Psoas muscle (tissue), 7 donors: ENCODE measurements at regions not wholly inside any gene's neighbourhood (a gene's known extent, or its start where the extent isn't known, plus 50 kb on each side); places are given as distances from the start of the nearest gene placed in this dataset.

ENCODE experiments used
- ATAC-seq, 4 donors: fragments of 200-7000 bp; cut with Tn5 transposase; one replicate each; pipeline ENCODE4 v1.9.1; 2020; ENCODE audit warnings: moderate library complexity in 3 of 4, mild to moderate bottlenecking in 2 of 4
- DNase-seq, 2 donors: peaks; one replicate each; pipeline ENCODE4 v3.0.0-alpha.2; 2020
- H3K27ac ChIP-seq: fragments of 200-600 bp; one replicate; pipeline ENCODE4 v1.8.0; 2022
- H3K27me3 ChIP-seq, 3 donors: fragments of 200-600 bp in 1 of 3; one replicate each; pipeline versions ENCODE4 v1.6.1 to v1.8.0; 2013 to 2022; ENCODE audit warnings: low read length in 2 of 3, mild to moderate bottlenecking in 2 of 3, moderate library complexity in 1 of 3; ENCODE audit not compliant: insufficient read depth in 3 of 3
- H3K36me3 ChIP-seq, 2 donors: fragments of 200-600 bp in 1 of 2; one replicate each; pipeline versions ENCODE4 v1.6.1 to v1.8.0; 2013 to 2022; ENCODE audit warnings: low read depth in 1 of 2, mild to moderate bottlenecking in 1 of 2, moderate library complexity in 1 of 2; ENCODE audit not compliant: insufficient read depth in 1 of 2
- H3K4me1 ChIP-seq: fragments of 200-600 bp; one replicate; pipeline ENCODE4 v1.8.0; 2022
- H3K4me3 ChIP-seq: fragments of 200-600 bp; one replicate; pipeline ENCODE4 v1.8.0; 2022; ENCODE audit warnings: mild to moderate bottlenecking
- H3K9me3 ChIP-seq: fragments of 200-600 bp; one replicate; pipeline ENCODE4 v1.8.0; 2022
- WGBS, 3 donors: extraction: QIAGEN DNeasy Blood & Tissue Kit; methylation state at CpG; one replicate each; pipeline versions ENCODE4 v1.1.6 to v1.1.7; 2013; 5-methylcytosine and 5-hydroxymethylcytosine counted together
- intact Hi-C, 2 donors: fragments of 100-400 bp; cut with DNase I; formaldehyde crosslinking; loops; one replicate each; pipeline versions ENCODE4 v1.11.0 to v1.14.2; 2022
- TF ChIP-seq, protein P1 (sequence below): fragments of 200-600 bp; IDR thresholded peaks from one replicate; pipeline ENCODE4 v1.8.0; 2022; ENCODE audit warnings: antibody characterized with exemption
- donor health status: healthy with polysubstance abuse.
- donor health status: DM: no; HTN: no; CAD: no; lungs with moderate emphysema.
- donor health status: Bipolar disorder and iron deficiency.
- donor health status: healthy.
- donor health status: DM: yes; HTN: yes; CAD: no.
- donor health status: DM: no; HTN: no; CAD: no.
- donor health status: DM: yes; HTN: yes; CAD: no.

GRCh38 chr4:175412746-175413145 lies 399.3 kb downstream of the GPM6A start:
- H3K27ac ChIP-seq, result no peak overlapping the region
- no peak overlapping the region for H3K4me3 ChIP-seq
- intact Hi-C loops, result no loop called here
- no peaks in the 10 kb centered on the region for H3K4me1 ChIP-seq
- H3K9me3 ChIP-seq, result peaks cover 10% of the 10 kb centered on the region
- no peaks in the 10 kb centered on the region for H3K27me3 ChIP-seq
- H3K36me3 ChIP-seq, result no peaks in the 10 kb centered on the region
- TF ChIP-seq, protein P1, sequence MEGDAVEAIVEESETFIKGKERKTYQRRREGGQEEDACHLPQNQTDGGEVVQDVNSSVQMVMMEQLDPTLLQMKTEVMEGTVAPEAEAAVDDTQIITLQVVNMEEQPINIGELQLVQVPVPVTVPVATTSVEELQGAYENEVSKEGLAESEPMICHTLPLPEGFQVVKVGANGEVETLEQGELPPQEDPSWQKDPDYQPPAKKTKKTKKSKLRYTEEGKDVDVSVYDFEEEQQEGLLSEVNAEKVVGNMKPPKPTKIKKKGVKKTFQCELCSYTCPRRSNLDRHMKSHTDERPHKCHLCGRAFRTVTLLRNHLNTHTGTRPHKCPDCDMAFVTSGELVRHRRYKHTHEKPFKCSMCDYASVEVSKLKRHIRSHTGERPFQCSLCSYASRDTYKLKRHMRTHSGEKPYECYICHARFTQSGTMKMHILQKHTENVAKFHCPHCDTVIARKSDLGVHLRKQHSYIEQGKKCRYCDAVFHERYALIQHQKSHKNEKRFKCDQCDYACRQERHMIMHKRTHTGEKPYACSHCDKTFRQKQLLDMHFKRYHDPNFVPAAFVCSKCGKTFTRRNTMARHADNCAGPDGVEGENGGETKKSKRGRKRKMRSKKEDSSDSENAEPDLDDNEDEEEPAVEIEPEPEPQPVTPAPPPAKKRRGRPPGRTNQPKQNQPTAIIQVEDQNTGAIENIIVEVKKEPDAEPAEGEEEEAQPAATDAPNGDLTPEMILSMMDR, result no peak
- DNase-seq (no peak), ATAC-seq (no peak)
- 33 to 44% (median 34%) methylated on average over 2 of the region's 2 CpGs for WGBS, 3 donors

GRCh38 chr4:175413561-175413960 lies 398.5 kb downstream of the GPM6A start:
- Histone ChIP-seq H3K27ac (no peak overlapping the region), H3K4me3 (no peak overlapping the region), H3K36me3 (no peaks in the 10 kb centered on the region), H3K9me3 (peaks cover 10% of the 10 kb centered on the region), H3K27me3 (no peaks in the 10 kb centered on the region), H3K4me1 (no peaks in the 10 kb centered on the region)
- 80 to 90% (median 86%) methylated on average over 5 of the region's 5 CpGs for WGBS, 3 donors
- DNase-seq, result no peak
- intact Hi-C loops, result no loop called here
- no peak for ATAC-seq
- TF ChIP-seq, protein P1, result no peak

DNA sequence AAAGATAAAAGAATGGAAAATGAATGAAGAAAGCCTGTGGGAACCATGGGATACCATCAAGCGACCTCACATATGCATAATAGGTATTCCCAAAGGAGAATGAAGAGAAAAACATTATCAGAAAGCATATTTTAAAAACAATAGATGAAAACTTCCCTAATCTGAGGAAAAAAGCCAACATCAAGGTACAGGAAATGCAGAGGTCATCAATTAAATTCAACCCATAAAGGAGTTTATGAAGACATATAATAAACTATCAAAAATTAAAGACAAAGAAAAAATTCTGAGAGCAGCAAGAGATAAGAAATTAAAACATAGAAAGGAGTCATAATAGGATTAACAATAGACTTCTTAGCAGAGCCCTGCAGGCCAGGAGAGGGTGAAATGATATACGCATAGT lies 397.5 kb downstream of the GPM6A start:
- DNase-seq (no peak), ATAC-seq (no peak)
- TF ChIP-seq, protein P1, result no peak
- H3K4me3 ChIP-seq, result no peak overlapping the region
- peaks cover 10% of the 10 kb centered on the region for H3K9me3 ChIP-seq
- H3K27me3 ChIP-seq, result no peaks in the 10 kb centered on the region
- H3K27ac ChIP-seq, result no peak overlapping the region
- WGBS, 3 donors, result 64 to 69% (median 68%) methylated on average over 2 of the region's 2 CpGs
- no peaks in the 10 kb centered on the region for H3K4me1 ChIP-seq
- no peaks in the 10 kb centered on the region for H3K36me3 ChIP-seq
- intact Hi-C loops, result no loop called here

GRCh38 chr4:175418516-175418915 lies 393.5 kb downstream of the GPM6A start:
- TF ChIP-seq, protein P1, result no peak
- Histone ChIP-seq H3K27me3 (no peaks in the 10 kb centered on the region), H3K4me1 (no peaks in the 10 kb centered on the region), H3K9me3 (peaks cover 10% of the 10 kb centered on the region), H3K36me3 (no peaks in the 10 kb centered on the region), H3K4me3 (no peak overlapping the region), H3K27ac (no peak overlapping the region)
- DNase-seq (no peak), ATAC-seq (no peak)
- intact Hi-C loops, result no loop called here
- WGBS, 3 donors, result 69 to 77% (median 72%) methylated on average over 3 of the region's 3 CpGs

- DNase-seq (no peak), ATAC-seq (peak in 1 of 4 donors; percentile 9)
- no peaks in the 10 kb centered on the region for H3K27me3 ChIP-seq
- peaks cover 10% of the 10 kb centered on the region for H3K9me3 ChIP-seq
- intact Hi-C loops, result no loop called here
- no peaks in the 10 kb centered on the region for H3K4me1 ChIP-seq
- 66 to 72% (median 67%) methylated on average over 2 of the region's 2 CpGs for WGBS, 3 donors
- no peak overlapping the region for H3K4me3 ChIP-seq
- TF ChIP-seq, protein P1, result no peak
- no peak overlapping the region for H3K27ac ChIP-seq
- no peaks in the 10 kb centered on the region for H3K36me3 ChIP-seq
Measured at GRCh38 chr4:175419236-175419718, 392.8 kb downstream of the GPM6A start.
